ENCODE measurements at regions not wholly inside any gene's neighbourhood (a gene's known extent, or its start where the extent isn't known, plus 50 kb on each side); places are given as distances from the start of the nearest gene placed in this dataset.
"Not testable (repeated sequence)": the region's sequence is repeated elsewhere in the genome, so short reads cannot be mapped to it uniquely, and the experiment has no call there.

DNA sequence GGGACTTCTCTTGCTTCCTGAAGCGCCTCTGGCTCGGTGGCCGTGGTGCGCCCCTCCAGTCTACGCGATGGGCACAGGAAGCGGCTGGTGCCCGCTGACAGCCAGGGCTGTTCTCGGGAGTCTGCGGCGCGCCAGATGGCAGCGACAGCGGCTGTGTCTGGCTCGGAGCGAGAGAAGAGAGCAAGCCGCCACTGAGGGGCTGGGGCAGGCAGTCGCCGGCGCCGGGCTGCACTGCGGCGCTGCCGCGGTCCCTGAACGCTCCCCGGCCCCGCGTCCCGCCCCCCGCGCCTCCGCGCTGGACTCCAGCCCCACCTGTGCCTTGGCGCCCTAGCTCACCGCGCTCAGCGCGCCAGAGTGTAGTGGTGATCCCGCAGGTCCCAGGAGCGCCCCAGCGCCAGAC, 2994.6 kb downstream of the RPIA start:
- intact Hi-C loops (cut with DNase I, micrococcal nuclease); ATAC-seq; DNase-seq: not testable (repeated sequence)
